Smooth muscle cell (in vitro differentiated cells): ENCODE measurements at regions not wholly inside any gene's neighbourhood (a gene's known extent, or its start where the extent isn't known, plus 50 kb on each side); places are given as distances from the start of the nearest gene placed in this dataset.

ENCODE experiments used
- DNase-seq: peaks from one replicate; lab custom pipeline; 2025; ENCODE audit not compliant: unreplicated experiment; lab: John Stamatoyannopoulos, UW
- H2AFZ ChIP-seq: fragments of 200-600 bp; sonication (generic); 2 replicates; pipeline ENCODE4 v1.6.0; 2016; ENCODE audit warnings: antibody characterized with exemption, low read depth, mild to moderate bottlenecking
- H3F3A ChIP-seq: fragments of 200-600 bp; sonication (generic); 2 replicates; pipeline ENCODE4 v1.6.0; 2017; ENCODE audit warnings: antibody characterized with exemption, low read depth
- H3K27ac ChIP-seq: fragments of 200-600 bp; sonication (generic); 2 replicates; pipeline ENCODE4 v1.5.1; 2016; ENCODE audit warnings: low read depth, mild to moderate bottlenecking
- H3K27me3 ChIP-seq: fragments of 200-600 bp; sonication (generic); 2 replicates; pipeline ENCODE4 v1.6.1; 2016; ENCODE audit warnings: low read depth, mild to moderate bottlenecking
- H3K36me3 ChIP-seq: fragments of 200-600 bp; sonication (generic); 2 replicates; pipeline ENCODE4 v1.5.1; 2016; ENCODE audit warnings: low read depth
- H3K4me1 ChIP-seq: fragments of 200-600 bp; sonication (generic); 2 replicates; pipeline ENCODE4 v1.5.1; 2016; ENCODE audit warnings: low read depth
- H3K4me2 ChIP-seq: fragments of 200-600 bp; sonication (generic); 2 replicates; pipeline ENCODE4 v1.6.0; 2016; ENCODE audit warnings: mild to moderate bottlenecking
- H3K4me3 ChIP-seq: fragments of 200-600 bp; sonication (generic); 2 replicates; pipeline ENCODE4 v1.5.1; 2016; ENCODE audit warnings: mild to moderate bottlenecking
- H3K79me2 ChIP-seq: fragments of 200-600 bp; sonication (generic); 2 replicates; pipeline ENCODE4 v1.6.0; 2016; ENCODE audit warnings: low read depth, mild to moderate bottlenecking
- H3K9ac ChIP-seq: fragments of 200-600 bp; sonication (generic); 2 replicates; pipeline ENCODE4 v1.6.0; 2016; ENCODE audit warnings: low read depth
- H3K9me3 ChIP-seq: fragments of 200-600 bp; sonication (generic); replicated peaks from 2 replicates; pipeline ENCODE4 v1.5.1; 2016; ENCODE audit warnings: low read depth
- H4K20me1 ChIP-seq: fragments of 200-600 bp; sonication (generic); 2 replicates; pipeline ENCODE4 v1.6.0; 2016; ENCODE audit warnings: low read depth
- CTCF ChIP-seq: fragments of 200-600 bp; sonication (generic); IDR thresholded peaks from 2 replicates; pipeline ENCODE4 v1.5.1; 2017; ENCODE audit warnings: borderline replicate concordance, mild to moderate bottlenecking, antibody characterized with exemption; ENCODE audit not compliant: insufficient read depth, poor library complexity, severe bottlenecking
- WGBS: methylation state at CpG from one replicate; pipeline ENCODE4 v1.1.7; 2016; ENCODE audit warnings: low lambda C conversion rate; 5-methylcytosine and 5-hydroxymethylcytosine counted together

- no peak for DNase-seq
- H3K9me3 ChIP-seq, result no peaks in the 10 kb centered on the region
- H3F3A ChIP-seq, result no peaks in the 10 kb centered on the region
- H3K4me3 ChIP-seq, result no peak overlapping the region
- H4K20me1 ChIP-seq, result no peaks in the 10 kb centered on the region
- no peak overlapping the region for H3K9ac ChIP-seq
- no peaks in the 10 kb centered on the region for H3K27me3 ChIP-seq
- no peak overlapping the region for H3K4me2 ChIP-seq
- no peaks in the 10 kb centered on the region for H3K4me1 ChIP-seq
- H2AFZ ChIP-seq, result no peak overlapping the region
- H3K79me2 ChIP-seq, result no peaks in the 10 kb centered on the region
- TF ChIP-seq CTCF, result no peak
- no peaks in the 10 kb centered on the region for H3K36me3 ChIP-seq
- no peak overlapping the region for H3K27ac ChIP-seq
Observed at GRCh38 chrX:39377157-39377556, 575.9 kb downstream of the MID1IP1 start.

- 58% methylated on average over 1 of the region's 1 CpG for WGBS
- no peak overlapping the region for H3K27ac ChIP-seq
- no peak overlapping the region for H2AFZ ChIP-seq
Observed at GRCh38 chrX:39377773-39378172, 576.5 kb downstream of the MID1IP1 start.

GRCh38 chrX:39381422-39381821 is 580.2 kb downstream of the MID1IP1 start:
- no peaks in the 10 kb centered on the region for H3K9me3 ChIP-seq
- 76% methylated on average over 5 of the region's 5 CpGs for WGBS
- H3K4me1 ChIP-seq, result no peaks in the 10 kb centered on the region
- H3K36me3 ChIP-seq, result no peaks in the 10 kb centered on the region
- H3K9ac ChIP-seq, result no peak overlapping the region
- no peak for TF ChIP-seq CTCF
- H3K27ac ChIP-seq, result no peak overlapping the region
- no peak for DNase-seq
- H3K4me2 ChIP-seq, result no peak overlapping the region
- no peaks in the 10 kb centered on the region for H4K20me1 ChIP-seq
- H2AFZ ChIP-seq, result no peak overlapping the region
- H3K79me2 ChIP-seq, result no peaks in the 10 kb centered on the region
- no peak overlapping the region for H3K4me3 ChIP-seq
- H3F3A ChIP-seq, result no peaks in the 10 kb centered on the region
- no peaks in the 10 kb centered on the region for H3K27me3 ChIP-seq

More at GRCh38 chrX:39377773-39378172, 576.5 kb downstream of the MID1IP1 start:
- H3K4me1 ChIP-seq, result no peaks in the 10 kb centered on the region
- H3F3A ChIP-seq, result no peaks in the 10 kb centered on the region
- H3K9ac ChIP-seq, result no peak overlapping the region
- no peaks in the 10 kb centered on the region for H3K36me3 ChIP-seq
- H3K4me2 ChIP-seq, result no peak overlapping the region
- H3K4me3 ChIP-seq, result no peak overlapping the region
- no peak for TF ChIP-seq CTCF
- no peaks in the 10 kb centered on the region for H3K79me2 ChIP-seq
- no peak for DNase-seq
- no peaks in the 10 kb centered on the region for H3K27me3 ChIP-seq
- no peaks in the 10 kb centered on the region for H3K9me3 ChIP-seq
- H4K20me1 ChIP-seq, result no peaks in the 10 kb centered on the region

- H3K9me3 ChIP-seq, result no peaks in the 10 kb centered on the region
- H3K4me3 ChIP-seq, result no peak overlapping the region
- no peak overlapping the region for H2AFZ ChIP-seq
- no peaks in the 10 kb centered on the region for H4K20me1 ChIP-seq
- H3F3A ChIP-seq, result no peaks in the 10 kb centered on the region
- no peak overlapping the region for H3K9ac ChIP-seq
- no peak overlapping the region for H3K4me2 ChIP-seq
- no peaks in the 10 kb centered on the region for H3K27me3 ChIP-seq
- H3K27ac ChIP-seq, result no peak overlapping the region
- H3K79me2 ChIP-seq, result no peaks in the 10 kb centered on the region
- TF ChIP-seq CTCF, result no peak
- DNase-seq, result no peak
- H3K4me1 ChIP-seq, result no peaks in the 10 kb centered on the region
- H3K36me3 ChIP-seq, result no peaks in the 10 kb centered on the region
- WGBS, result 74% methylated on average over 6 of the region's 6 CpGs
Observed at GRCh38 chrX:39384996-39385395, 583.7 kb downstream of the MID1IP1 start.
